LNCaP clone FGC (cell line): ENCODE measurements at regions not wholly inside any gene's neighbourhood (a gene's known extent, or its start where the extent isn't known, plus 50 kb on each side); places are given as distances from the start of the nearest gene placed in this dataset.

Experiments
- DNase-seq: peaks from one replicate; pipeline ENCODE4 v3.0.0-alpha.2; 2011; ENCODE audit warnings: low read depth
- H3K4me3 ChIP-seq: 2 replicates; pipeline ENCODE4 v1.5.1; 2011; ENCODE audit warnings: mild to moderate bottlenecking, low read depth, low read length, control low read depth
- CTCF ChIP-seq: IDR thresholded peaks from 2 replicates; pipeline ENCODE4 v1.5.1; 2012; ENCODE audit warnings: mild to moderate bottlenecking; ENCODE audit not compliant: control insufficient read depth, insufficient read depth; ENCODE audit errors: extremely low read depth

- TF ChIP-seq CTCF, result no peak
- DNase-seq, result no peak
- no peak overlapping the region for H3K4me3 ChIP-seq
Observed at GRCh38 chr11:115716601-115717529, 212.7 kb upstream of the CADM1 start.

- TF ChIP-seq CTCF, result no peak
- no peak for DNase-seq
- no peak overlapping the region for H3K4me3 ChIP-seq
Observed at GRCh38 chr11:115716080-115716479, 211.9 kb upstream of the CADM1 start.

GRCh38 chr11:115715251-115715770, 211.1 kb upstream of the CADM1 start:
- H3K4me3 ChIP-seq, result no peak overlapping the region
- no peak for DNase-seq
- no peak for TF ChIP-seq CTCF

GRCh38 chr11:115712296-115712695, 208.1 kb upstream of the CADM1 start:
- no peak for TF ChIP-seq CTCF
- H3K4me3 ChIP-seq, result no peak overlapping the region
- no peak for DNase-seq

GRCh38 chr11:115710980-115711379, 206.8 kb upstream of the CADM1 start:
- no peak for DNase-seq
- no peak for TF ChIP-seq CTCF
- H3K4me3 ChIP-seq, result no peak overlapping the region

- no peak overlapping the region for H3K4me3 ChIP-seq
- no peak for DNase-seq
- TF ChIP-seq CTCF, result no peak
Observed at GRCh38 chr11:115710426-115710825, 206.2 kb upstream of the CADM1 start.
